GM12878 (cell line): ENCODE measurements at regions not wholly inside any gene's neighbourhood (a gene's known extent, or its start where the extent isn't known, plus 50 kb on each side); places are given as distances from the start of the nearest gene placed in this dataset.

Experiments used
- ATAC-seq: fragments of 200-7000 bp; cut with Tn5 transposase; 3 replicates; pipeline ENCODE4 v1.9.1; 2020; ENCODE audit warnings: mild to moderate bottlenecking, moderate library complexity
- BruUV-seq: library from RNA; stranded (reverse); fragments of 400-500 nt; replicated peaks from 2 replicates; lab custom pipeline; 2021; lab: Mats Ljungman, UMichigan
- CTCF ChIA-PET: fragments of 300-600 bp; sonication (Branson Sonifier 250); formaldehyde crosslinking; extraction: SDS; loops from one replicate; lab custom pipeline; 2021; ENCODE audit warnings: inconsistent platforms; lab: Yijun Ruan, JAX
- POLR2A ChIA-PET: fragments of 350-600 bp; formaldehyde crosslinking; extraction: SDS; loops from one replicate; lab custom pipeline; 2021; ENCODE audit warnings: inconsistent platforms; lab: Charles Lee
- RAD21 ChIA-PET: fragments of 300-600 bp; sonication (Branson Sonifier 250); formaldehyde crosslinking; loops from one replicate; lab custom pipeline; 2023; ENCODE audit warnings: antibody characterized with exemption; ENCODE audit not compliant: unreplicated experiment; lab: Charles Lee
- SMC1A ChIA-PET: fragments of 300-600 bp; sonication (Branson Sonifier 250); formaldehyde crosslinking; loops from one replicate; lab custom pipeline; 2023; ENCODE audit not compliant: unreplicated experiment, uncharacterized antibody; lab: Charles Lee
- DNase-seq: peaks from one replicate; pipeline ENCODE4 v3.0.0-alpha.2; 2011; ENCODE audit warnings: low read depth, low spot score
- FAIRE-seq: peaks from 3 replicates; lab custom pipeline; 2011; peaks lifted over from hg19 to GRCh38; lab: Jason Lieb, UNC
- H2AFZ ChIP-seq: 2 replicates; pipeline ENCODE4 v1.6.0; 2011; ENCODE audit warnings: low read depth, low read length, control low read depth; ENCODE audit not compliant: control insufficient read depth
- H3K27ac ChIP-seq: 2 replicates; pipeline ENCODE4 v1.5.1; 2011; ENCODE audit warnings: control low read depth; ENCODE audit not compliant: control insufficient read depth, insufficient read depth
- H3K27me3 ChIP-seq, 2 experiments: replicated peaks in 1 of 2; 2 replicates each; pipeline versions ENCODE4 v1.6.0 to v1.6.1; 2011; ENCODE audit warnings: low read length in 1 of 2; ENCODE audit not compliant: control insufficient read depth in 2 of 2, insufficient read depth in 2 of 2
- H3K36me3 ChIP-seq, 2 experiments: 2 replicates each; pipeline ENCODE4 v1.5.1; 2011; ENCODE audit warnings: low read length in 1 of 2; ENCODE audit not compliant: control insufficient read depth in 2 of 2, insufficient read depth in 2 of 2
- H3K4me1 ChIP-seq: 2 replicates; pipeline ENCODE4 v1.6.1; 2011; ENCODE audit warnings: mild to moderate bottlenecking, low read length, moderate library complexity, mixed read lengths; ENCODE audit not compliant: control insufficient read depth, insufficient read depth
- H3K4me2 ChIP-seq: 2 replicates; pipeline ENCODE4 v1.6.0; 2011; ENCODE audit warnings: control low read depth; ENCODE audit not compliant: control insufficient read depth, insufficient read depth
- H3K4me3 ChIP-seq: fragments of 200-600 bp; sonication (generic); 2 replicates; pipeline ENCODE4 v1.5.1; 2016
- H3K79me2 ChIP-seq: 2 replicates; pipeline ENCODE4 v1.6.0; 2011; ENCODE audit warnings: low read length; ENCODE audit not compliant: control insufficient read depth, insufficient read depth
- H3K9ac ChIP-seq: 2 replicates; pipeline ENCODE4 v1.8.0; 2011; ENCODE audit warnings: low read length, control low read depth, mixed read lengths; ENCODE audit not compliant: control insufficient read depth, insufficient read depth
- H3K9me3 ChIP-seq: replicated peaks from 3 replicates; pipeline ENCODE4 v1.5.1; 2011; ENCODE audit warnings: mild to moderate bottlenecking, low read length; ENCODE audit not compliant: control insufficient read depth, insufficient read depth
- H4K20me1 ChIP-seq: 2 replicates; pipeline ENCODE4 v1.6.0; 2011; ENCODE audit not compliant: control insufficient read depth, insufficient read depth
- DPF2 ChIP-seq: fragments of 450-650 bp; IDR thresholded peaks from 2 replicates; pipeline ENCODE4 v1.6.1; 2017; ENCODE audit warnings: mild to moderate bottlenecking
- ZNF622 ChIP-seq: fragments of 450-650 bp; IDR thresholded peaks from 2 replicates; pipeline ENCODE4 v1.6.1; 2017; ENCODE audit warnings: mild to moderate bottlenecking, inconsistent platforms
- whole genome bisulfite sequencing: methylation state at CpG from one replicate; pipeline ENCODE4 v1.1.6; 2016; ENCODE audit warnings: low lambda C conversion rate; ENCODE audit not compliant: insufficient replicate concordance, insufficient coverage; ENCODE audit errors: missing lambda C conversion rate; 5-methylcytosine and 5-hydroxymethylcytosine counted together
- in situ Hi-C: fragments of 300-500 bp; cut with MboI; formaldehyde crosslinking; loops from 9 replicates; pipeline ENCODE4 v1.14.3; 2018; ENCODE audit warnings: mixed read lengths
- intact Hi-C: fragments of 100-400 bp; cut with micrococcal nuclease; formaldehyde crosslinking; loops from one replicate; pipeline ENCODE4 v1.14.2; 2022; ENCODE audit not compliant: unreplicated experiment
- TF ChIP-seq, protein P1 (sequence below): IDR thresholded peaks from 2 replicates; pipeline ENCODE4 v1.6.1; 2011; ENCODE audit warnings: low read depth, mild to moderate bottlenecking, low read length, moderate library complexity, borderline replicate concordance; ENCODE audit errors: extremely low read depth

GRCh38 chr11:91700854-91701253 lies 523.8 kb upstream of the FAT3 start:
- FAIRE-seq, result no peak
- CTCF ChIA-PET, result no interaction called here
- Histone ChIP-seq H3K27me3 (no peaks in the 10 kb centered on the region), H3K79me2 (no peaks in the 10 kb centered on the region), H3K9me3 (no peaks in the 10 kb centered on the region), H3K27ac (no peak overlapping the region), H3K36me3 (no peaks in the 10 kb centered on the region), H3K4me2 (no peak overlapping the region), H3K4me1 (no peaks in the 10 kb centered on the region), H3K4me3 (no peak overlapping the region), H4K20me1 (no peaks in the 10 kb centered on the region), H3K9ac (no peak overlapping the region), H2AFZ (no peak overlapping the region)
- in situ Hi-C loops, result no loop called here
- RAD21 ChIA-PET, result no interaction called here
- intact Hi-C loops, result no loop called here
- no TSS peak for BruUV-seq
- SMC1A ChIA-PET, result no interaction called here
- 73% methylated on average over 2 of the region's 2 CpGs for WGBS
- ATAC-seq, result no peak
- TF ChIP-seq, protein P1, sequence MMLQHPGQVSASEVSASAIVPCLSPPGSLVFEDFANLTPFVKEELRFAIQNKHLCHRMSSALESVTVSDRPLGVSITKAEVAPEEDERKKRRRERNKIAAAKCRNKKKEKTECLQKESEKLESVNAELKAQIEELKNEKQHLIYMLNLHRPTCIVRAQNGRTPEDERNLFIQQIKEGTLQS, result no peak
- TF ChIP-seq ZNF622, result no peak
- POLR2A ChIA-PET, result no interaction called here
- no peak for DNase-seq

- no peaks in the 10 kb centered on the region for H3K79me2 ChIP-seq
- no TSS peak for BruUV-seq
- in situ Hi-C loops, result no loop called here
- H3K27ac ChIP-seq, result no peak overlapping the region
- no peaks in the 10 kb centered on the region for H3K4me1 ChIP-seq
- WGBS, result 0% methylated on average over 2 of the region's 2 CpGs
- H4K20me1 ChIP-seq, result no peaks in the 10 kb centered on the region
- FAIRE-seq (no peak), DNase-seq (no peak), ATAC-seq (no peak)
- H2AFZ ChIP-seq, result no peak overlapping the region
- ChIA-PET CTCF (no interaction called here), SMC1A (interaction anchor here (1.5 kb wide), 1 partner anchor 11 kb away, joined by 3 read pairs; no protein-coding TSS in a partner anchor), POLR2A (no interaction called here), RAD21 (no interaction called here)
- TF ChIP-seq, protein P1, result no peak
- TF ChIP-seq DPF2, result no peak
- no peaks in the 10 kb centered on the region for H3K27me3 ChIP-seq
- no peak overlapping the region for H3K4me2 ChIP-seq
- H3K4me3 ChIP-seq, result no peak overlapping the region
- H3K9ac ChIP-seq, result no peak overlapping the region
- H3K9me3 ChIP-seq, result no peaks in the 10 kb centered on the region
- intact Hi-C loops, result no loop called here
- no peaks in the 10 kb centered on the region for H3K36me3 ChIP-seq
These were observed 525.8 kb upstream of the FAT3 start for GRCh38 chr11:91698845-91699244.
